ENCODE measurements at regions not wholly inside any gene's neighbourhood (a gene's known extent, or its start where the extent isn't known, plus 50 kb on each side); places are given as distances from the start of the nearest gene placed in this dataset.

DNA sequence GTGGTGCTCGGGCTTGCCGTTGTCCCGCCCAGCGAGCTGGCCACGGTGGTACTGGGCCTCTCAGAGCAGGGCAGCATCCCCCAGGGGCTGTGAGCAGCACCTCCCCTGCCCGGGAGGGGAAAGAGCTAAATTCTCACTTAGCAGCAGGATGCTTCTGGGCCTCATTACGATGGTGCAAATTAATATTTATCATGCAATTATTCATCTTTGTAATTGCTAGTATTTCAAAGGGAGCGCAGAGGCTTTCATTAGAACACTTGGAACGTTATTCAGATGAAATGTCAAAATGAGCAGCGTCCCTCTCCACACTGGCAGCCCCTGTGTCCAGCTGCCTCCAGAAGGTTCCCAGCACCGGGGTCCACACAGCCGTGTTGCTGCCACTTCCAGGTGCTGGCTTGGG, 95.9 kb upstream of the PRR5 start:
- TF ChIP-seq POLR2AphosphoS5 (IDR thresholded peaks at IDR 0.05; ENCODE audit: low read depth, low read length) (no peak), POLR2A (IDR thresholded peaks at IDR 0.05; ENCODE audit: low read depth, low read length) (no peak)
